Retinal pigment epithelial cell (primary cell): ENCODE measurements at regions not wholly inside any gene's neighbourhood (a gene's known extent, or its start where the extent isn't known, plus 50 kb on each side); places are given as distances from the start of the nearest gene placed in this dataset.

ENCODE experiments used
- DNase-seq: peaks from one replicate; pipeline ENCODE4 v3.0.0-alpha.2; 2010; ENCODE audit warnings: low read depth
- H3K4me3 ChIP-seq: 2 replicates; pipeline ENCODE4 v1.5.1; 2011; ENCODE audit warnings: mild to moderate bottlenecking, low read length, control low read depth, moderate library complexity
- TF ChIP-seq, protein P1 (sequence below): conservative IDR thresholded peaks from 2 replicates; pipeline ENCODE4 v1.5.1; 2011; ENCODE audit warnings: low read depth, low read length, control low read depth, inconsistent platforms

DNA sequence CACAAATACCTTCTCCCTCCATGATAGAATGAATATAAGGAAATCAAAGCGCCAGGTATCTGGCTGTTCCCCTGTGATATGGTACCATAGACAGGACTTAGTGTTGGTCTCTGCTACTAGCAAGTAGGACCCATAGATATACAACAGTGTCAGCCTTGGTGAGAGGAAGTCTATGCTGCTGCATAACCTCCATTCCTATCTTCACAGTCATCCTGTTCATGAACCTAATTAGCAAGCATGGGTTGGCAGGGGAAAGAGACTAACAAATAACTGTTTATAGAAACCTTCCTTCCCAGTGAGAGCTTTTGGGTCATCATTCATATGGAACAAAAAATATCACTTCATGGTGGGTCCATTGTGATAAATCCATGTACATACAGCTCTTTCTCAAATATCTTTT lies 188.9 kb upstream of the FAM98A start:
- H3K4me3 ChIP-seq = no peak overlapping the region
- TF ChIP-seq, protein P1, sequence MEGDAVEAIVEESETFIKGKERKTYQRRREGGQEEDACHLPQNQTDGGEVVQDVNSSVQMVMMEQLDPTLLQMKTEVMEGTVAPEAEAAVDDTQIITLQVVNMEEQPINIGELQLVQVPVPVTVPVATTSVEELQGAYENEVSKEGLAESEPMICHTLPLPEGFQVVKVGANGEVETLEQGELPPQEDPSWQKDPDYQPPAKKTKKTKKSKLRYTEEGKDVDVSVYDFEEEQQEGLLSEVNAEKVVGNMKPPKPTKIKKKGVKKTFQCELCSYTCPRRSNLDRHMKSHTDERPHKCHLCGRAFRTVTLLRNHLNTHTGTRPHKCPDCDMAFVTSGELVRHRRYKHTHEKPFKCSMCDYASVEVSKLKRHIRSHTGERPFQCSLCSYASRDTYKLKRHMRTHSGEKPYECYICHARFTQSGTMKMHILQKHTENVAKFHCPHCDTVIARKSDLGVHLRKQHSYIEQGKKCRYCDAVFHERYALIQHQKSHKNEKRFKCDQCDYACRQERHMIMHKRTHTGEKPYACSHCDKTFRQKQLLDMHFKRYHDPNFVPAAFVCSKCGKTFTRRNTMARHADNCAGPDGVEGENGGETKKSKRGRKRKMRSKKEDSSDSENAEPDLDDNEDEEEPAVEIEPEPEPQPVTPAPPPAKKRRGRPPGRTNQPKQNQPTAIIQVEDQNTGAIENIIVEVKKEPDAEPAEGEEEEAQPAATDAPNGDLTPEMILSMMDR = no peak
- DNase-seq = peak; percentile 22

GRCh38 chr2:33786881-33787280 lies 187.8 kb upstream of the FAM98A start:
- DNase-seq = no peak
- TF ChIP-seq, protein P1 = no peak
- H3K4me3 ChIP-seq = no peak overlapping the region

DNA sequence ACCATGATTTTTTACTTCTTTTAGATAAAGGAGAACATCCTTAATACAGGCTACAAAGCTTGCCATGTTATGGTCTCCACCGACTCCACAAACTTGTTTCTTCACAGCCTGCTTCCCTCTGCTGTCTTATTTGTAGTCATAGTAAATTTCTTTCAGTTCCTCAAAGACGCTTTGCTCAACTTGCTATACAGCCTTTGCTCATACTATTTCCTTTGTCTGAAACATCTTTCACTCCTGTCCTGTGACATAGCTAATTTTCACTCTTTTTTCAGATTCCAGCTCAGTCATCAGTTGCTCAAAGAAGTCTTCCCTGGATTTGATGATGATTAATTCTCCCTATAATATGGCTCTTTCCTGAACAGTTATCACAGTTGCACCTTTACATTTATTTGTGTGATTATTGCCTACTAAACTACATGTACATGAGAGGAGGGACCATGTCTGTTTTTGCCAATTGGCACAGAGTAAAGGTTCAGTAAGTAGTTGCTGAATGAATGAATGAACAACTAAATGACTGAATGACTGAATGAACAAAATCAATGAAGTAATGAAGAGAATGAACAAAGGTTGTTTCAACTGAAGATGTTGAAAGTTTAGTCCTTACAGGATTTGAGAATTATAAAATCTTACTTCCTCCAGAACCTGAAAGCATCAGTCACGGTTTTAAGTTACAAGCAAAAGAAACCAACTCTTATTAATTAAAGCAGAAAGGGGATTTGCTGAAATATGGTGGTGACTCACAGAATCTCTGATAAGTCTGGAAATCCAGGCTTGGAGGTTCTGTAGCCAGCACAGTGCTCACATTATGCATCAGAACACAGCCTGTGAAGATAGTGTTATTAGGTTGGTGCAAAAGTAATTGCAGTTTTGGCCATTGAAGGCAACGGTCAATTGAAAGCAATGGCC lies 186.4 kb upstream of the FAM98A start:
- peak; percentile 26 for DNase-seq
- no peak overlapping the region for H3K4me3 ChIP-seq
- TF ChIP-seq, protein P1 = no peak

DNA sequence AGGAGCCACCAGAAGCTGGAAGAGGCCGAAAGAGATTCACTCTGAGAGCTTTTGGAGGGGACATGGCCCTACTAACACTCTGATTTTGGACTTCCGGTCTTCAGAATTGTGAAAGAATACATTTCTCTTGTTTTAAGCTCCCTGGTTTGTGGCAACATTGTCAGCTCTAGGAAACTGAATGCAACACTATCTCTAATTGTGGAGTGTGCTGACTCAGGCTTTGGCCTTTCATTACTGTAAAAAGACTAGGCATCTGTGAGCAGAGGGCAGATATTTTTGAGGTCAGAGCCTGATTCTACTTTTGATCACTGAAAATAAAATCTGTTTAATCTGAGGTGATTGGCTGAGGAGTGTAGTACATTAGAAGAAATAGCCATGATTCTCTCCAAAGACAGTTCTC lies 185.4 kb upstream of the FAM98A start:
- TF ChIP-seq, protein P1 = no peak
- no peak overlapping the region for H3K4me3 ChIP-seq
- no peak for DNase-seq

GRCh38 chr2:33782395-33783230 lies 183.5 kb upstream of the FAM98A start:
- no peak overlapping the region for H3K4me3 ChIP-seq
- TF ChIP-seq, protein P1 = no peak
- no peak for DNase-seq

GRCh38 chr2:33777786-33778185 lies 178.7 kb upstream of the FAM98A start:
- DNase-seq = no peak
- H3K4me3 ChIP-seq = no peak overlapping the region
- TF ChIP-seq, protein P1 = no peak
